K562 (cell line): ENCODE measurements at regions not wholly inside any gene's neighbourhood (a gene's known extent, or its start where the extent isn't known, plus 50 kb on each side); places are given as distances from the start of the nearest gene placed in this dataset.

ENCODE experiments used
- MTA1 ChIP-seq: fragments of 450-650 bp; IDR thresholded peaks from 2 replicates; pipeline ENCODE4 v1.6.1; 2017; ENCODE audit warnings: borderline replicate concordance
- POLR2AphosphoS5 ChIP-seq: IDR thresholded peaks from 2 replicates; pipeline ENCODE4 v1.6.1; 2011; ENCODE audit warnings: mild to moderate bottlenecking, low read depth, low read length, moderate library complexity; ENCODE audit not compliant: control insufficient read depth, insufficient read depth
- SMAD3 ChIP-seq: fragments of 450-650 bp; formaldehyde crosslinking; conservative IDR thresholded peaks from 2 replicates; pipeline ENCODE4 v1.4.0; 2020; ENCODE audit warnings: mild to moderate bottlenecking
- TAF1 ChIP-seq: IDR thresholded peaks from 2 replicates; pipeline ENCODE4 v1.6.1; 2011; ENCODE audit warnings: mild to moderate bottlenecking, low read length, moderate library complexity; ENCODE audit not compliant: insufficient read depth, control insufficient read depth, severe bottlenecking; ENCODE audit errors: extremely low read depth
- TF ChIP-seq, protein P1 (sequence below): sonication (generic); IDR thresholded peaks from 2 replicates; pipeline ENCODE4 v1.6.1; 2016
- TF ChIP-seq, protein P2 (sequence below): fragments of 200-600 bp; sonication (generic); IDR thresholded peaks from one replicate; pipeline ENCODE4 v1.6.1; 2012; ENCODE audit warnings: mild to moderate bottlenecking, low read depth, low read length, inconsistent platforms

GRCh38 chr4:188289531-188290125 is 150.4 kb downstream of the TRIML1 start:
- TF ChIP-seq, protein P1, sequence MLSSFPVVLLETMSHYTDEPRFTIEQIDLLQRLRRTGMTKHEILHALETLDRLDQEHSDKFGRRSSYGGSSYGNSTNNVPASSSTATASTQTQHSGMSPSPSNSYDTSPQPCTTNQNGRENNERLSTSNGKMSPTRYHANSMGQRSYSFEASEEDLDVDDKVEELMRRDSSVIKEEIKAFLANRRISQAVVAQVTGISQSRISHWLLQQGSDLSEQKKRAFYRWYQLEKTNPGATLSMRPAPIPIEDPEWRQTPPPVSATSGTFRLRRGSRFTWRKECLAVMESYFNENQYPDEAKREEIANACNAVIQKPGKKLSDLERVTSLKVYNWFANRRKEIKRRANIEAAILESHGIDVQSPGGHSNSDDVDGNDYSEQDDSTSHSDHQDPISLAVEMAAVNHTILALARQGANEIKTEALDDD, result no peak
- TF ChIP-seq TAF1, result no peak
- TF ChIP-seq POLR2AphosphoS5, result no peak
- no peak for TF ChIP-seq MTA1
- TF ChIP-seq, protein P2, sequence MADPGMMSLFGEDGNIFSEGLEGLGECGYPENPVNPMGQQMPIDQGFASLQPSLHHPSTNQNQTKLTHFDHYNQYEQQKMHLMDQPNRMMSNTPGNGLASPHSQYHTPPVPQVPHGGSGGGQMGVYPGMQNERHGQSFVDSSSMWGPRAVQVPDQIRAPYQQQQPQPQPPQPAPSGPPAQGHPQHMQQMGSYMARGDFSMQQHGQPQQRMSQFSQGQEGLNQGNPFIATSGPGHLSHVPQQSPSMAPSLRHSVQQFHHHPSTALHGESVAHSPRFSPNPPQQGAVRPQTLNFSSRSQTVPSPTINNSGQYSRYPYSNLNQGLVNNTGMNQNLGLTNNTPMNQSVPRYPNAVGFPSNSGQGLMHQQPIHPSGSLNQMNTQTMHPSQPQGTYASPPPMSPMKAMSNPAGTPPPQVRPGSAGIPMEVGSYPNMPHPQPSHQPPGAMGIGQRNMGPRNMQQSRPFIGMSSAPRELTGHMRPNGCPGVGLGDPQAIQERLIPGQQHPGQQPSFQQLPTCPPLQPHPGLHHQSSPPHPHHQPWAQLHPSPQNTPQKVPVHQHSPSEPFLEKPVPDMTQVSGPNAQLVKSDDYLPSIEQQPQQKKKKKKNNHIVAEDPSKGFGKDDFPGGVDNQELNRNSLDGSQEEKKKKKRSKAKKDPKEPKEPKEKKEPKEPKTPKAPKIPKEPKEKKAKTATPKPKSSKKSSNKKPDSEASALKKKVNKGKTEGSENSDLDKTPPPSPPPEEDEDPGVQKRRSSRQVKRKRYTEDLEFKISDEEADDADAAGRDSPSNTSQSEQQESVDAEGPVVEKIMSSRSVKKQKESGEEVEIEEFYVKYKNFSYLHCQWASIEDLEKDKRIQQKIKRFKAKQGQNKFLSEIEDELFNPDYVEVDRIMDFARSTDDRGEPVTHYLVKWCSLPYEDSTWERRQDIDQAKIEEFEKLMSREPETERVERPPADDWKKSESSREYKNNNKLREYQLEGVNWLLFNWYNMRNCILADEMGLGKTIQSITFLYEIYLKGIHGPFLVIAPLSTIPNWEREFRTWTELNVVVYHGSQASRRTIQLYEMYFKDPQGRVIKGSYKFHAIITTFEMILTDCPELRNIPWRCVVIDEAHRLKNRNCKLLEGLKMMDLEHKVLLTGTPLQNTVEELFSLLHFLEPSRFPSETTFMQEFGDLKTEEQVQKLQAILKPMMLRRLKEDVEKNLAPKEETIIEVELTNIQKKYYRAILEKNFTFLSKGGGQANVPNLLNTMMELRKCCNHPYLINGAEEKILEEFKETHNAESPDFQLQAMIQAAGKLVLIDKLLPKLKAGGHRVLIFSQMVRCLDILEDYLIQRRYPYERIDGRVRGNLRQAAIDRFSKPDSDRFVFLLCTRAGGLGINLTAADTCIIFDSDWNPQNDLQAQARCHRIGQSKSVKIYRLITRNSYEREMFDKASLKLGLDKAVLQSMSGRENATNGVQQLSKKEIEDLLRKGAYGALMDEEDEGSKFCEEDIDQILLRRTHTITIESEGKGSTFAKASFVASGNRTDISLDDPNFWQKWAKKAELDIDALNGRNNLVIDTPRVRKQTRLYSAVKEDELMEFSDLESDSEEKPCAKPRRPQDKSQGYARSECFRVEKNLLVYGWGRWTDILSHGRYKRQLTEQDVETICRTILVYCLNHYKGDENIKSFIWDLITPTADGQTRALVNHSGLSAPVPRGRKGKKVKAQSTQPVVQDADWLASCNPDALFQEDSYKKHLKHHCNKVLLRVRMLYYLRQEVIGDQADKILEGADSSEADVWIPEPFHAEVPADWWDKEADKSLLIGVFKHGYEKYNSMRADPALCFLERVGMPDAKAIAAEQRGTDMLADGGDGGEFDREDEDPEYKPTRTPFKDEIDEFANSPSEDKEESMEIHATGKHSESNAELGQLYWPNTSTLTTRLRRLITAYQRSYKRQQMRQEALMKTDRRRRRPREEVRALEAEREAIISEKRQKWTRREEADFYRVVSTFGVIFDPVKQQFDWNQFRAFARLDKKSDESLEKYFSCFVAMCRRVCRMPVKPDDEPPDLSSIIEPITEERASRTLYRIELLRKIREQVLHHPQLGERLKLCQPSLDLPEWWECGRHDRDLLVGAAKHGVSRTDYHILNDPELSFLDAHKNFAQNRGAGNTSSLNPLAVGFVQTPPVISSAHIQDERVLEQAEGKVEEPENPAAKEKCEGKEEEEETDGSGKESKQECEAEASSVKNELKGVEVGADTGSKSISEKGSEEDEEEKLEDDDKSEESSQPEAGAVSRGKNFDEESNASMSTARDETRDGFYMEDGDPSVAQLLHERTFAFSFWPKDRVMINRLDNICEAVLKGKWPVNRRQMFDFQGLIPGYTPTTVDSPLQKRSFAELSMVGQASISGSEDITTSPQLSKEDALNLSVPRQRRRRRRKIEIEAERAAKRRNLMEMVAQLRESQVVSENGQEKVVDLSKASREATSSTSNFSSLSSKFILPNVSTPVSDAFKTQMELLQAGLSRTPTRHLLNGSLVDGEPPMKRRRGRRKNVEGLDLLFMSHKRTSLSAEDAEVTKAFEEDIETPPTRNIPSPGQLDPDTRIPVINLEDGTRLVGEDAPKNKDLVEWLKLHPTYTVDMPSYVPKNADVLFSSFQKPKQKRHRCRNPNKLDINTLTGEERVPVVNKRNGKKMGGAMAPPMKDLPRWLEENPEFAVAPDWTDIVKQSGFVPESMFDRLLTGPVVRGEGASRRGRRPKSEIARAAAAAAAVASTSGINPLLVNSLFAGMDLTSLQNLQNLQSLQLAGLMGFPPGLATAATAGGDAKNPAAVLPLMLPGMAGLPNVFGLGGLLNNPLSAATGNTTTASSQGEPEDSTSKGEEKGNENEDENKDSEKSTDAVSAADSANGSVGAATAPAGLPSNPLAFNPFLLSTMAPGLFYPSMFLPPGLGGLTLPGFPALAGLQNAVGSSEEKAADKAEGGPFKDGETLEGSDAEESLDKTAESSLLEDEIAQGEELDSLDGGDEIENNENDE, result no peak
- no peak for TF ChIP-seq SMAD3 (CRISPR knock-in tag)
